Activated CD4-positive, alpha-beta T cell treated with anti-CD3 and anti-CD28 coated beads, Interleukin-2, amount 10 ng/mL, durations not matched to agents 7 days and 5 days (primary cell): ENCODE measurements at regions not wholly inside any gene's neighbourhood (a gene's known extent, or its start where the extent isn't known, plus 50 kb on each side); places are given as distances from the start of the nearest gene placed in this dataset.
"Not testable (repeated sequence)": the region's sequence is repeated elsewhere in the genome, so short reads cannot be mapped to it uniquely, and the experiment has no call there.

Experiments
- CTCF ChIA-PET: fragments of 350-600 bp; sonication (Branson Sonifier 250); formaldehyde crosslinking; loops from one replicate; lab custom pipeline; 2021; ENCODE audit warnings: antibody characterized with exemption; lab: Charles Lee
- POLR2A ChIA-PET: fragments of 350-600 bp; sonication (Branson Sonifier 250); formaldehyde crosslinking; loops from one replicate; lab custom pipeline; 2021; ENCODE audit warnings: antibody characterized with exemption; lab: Charles Lee
- DNase-seq: peaks from one replicate; pipeline ENCODE4 v3.0.0-alpha.2; 2020
- H3K27ac Mint-ChIP-seq: one replicate; pipeline ENCODE4 v1.8.0; 2021; ENCODE audit warnings: mild to moderate bottlenecking, moderate library complexity, mixed read lengths
- H3K27me3 Mint-ChIP-seq: one replicate; pipeline ENCODE4 v1.8.0; 2021; ENCODE audit warnings: mixed read lengths
- H3K36me3 Mint-ChIP-seq: one replicate; pipeline ENCODE4 v1.8.0; 2021; ENCODE audit warnings: low read depth, mixed read lengths
- H3K4me1 Mint-ChIP-seq: one replicate; pipeline ENCODE4 v1.8.0; 2021; ENCODE audit warnings: mixed read lengths
- H3K4me3 Mint-ChIP-seq: one replicate; pipeline ENCODE4 v1.8.0; 2021; ENCODE audit warnings: mild to moderate bottlenecking, moderate library complexity, mixed read lengths
- H3K9me3 Mint-ChIP-seq: one replicate; pipeline ENCODE4 v1.8.0; 2021; ENCODE audit warnings: mixed read lengths

DNA sequence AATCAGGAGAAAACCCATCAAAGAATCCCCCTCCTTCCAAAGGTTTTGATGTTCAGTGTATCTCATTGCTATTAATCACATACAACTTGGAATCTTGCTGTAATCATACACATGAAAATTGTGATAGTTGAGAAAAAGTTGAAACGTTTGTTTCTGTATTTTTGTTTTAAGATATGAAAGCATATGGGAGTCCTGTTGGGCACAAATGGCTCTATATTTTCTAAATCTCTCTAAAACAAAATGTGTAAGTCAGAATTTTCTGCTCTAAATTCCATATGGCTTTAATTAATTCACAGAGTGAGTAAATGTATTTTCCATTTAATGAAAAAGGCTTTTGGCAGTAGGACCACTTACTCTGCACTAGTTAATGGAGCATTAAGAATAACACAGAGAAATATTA lies 140.2 kb downstream of the MOSPD2 start:
- CTCF ChIA-PET: interaction anchor here (1.2 kb wide), 1 partner anchor 50 kb away, joined by 3 read pairs; no protein-coding TSS in a partner anchor
- H3K27ac Mint-ChIP-seq: no peak overlapping the region
- DNase-seq: no peak
- no peaks in the 10 kb centered on the region for H3K9me3 Mint-ChIP-seq
- no peaks in the 10 kb centered on the region for H3K27me3 Mint-ChIP-seq
- no peaks in the 10 kb centered on the region for H3K4me1 Mint-ChIP-seq
- no peak overlapping the region for H3K4me3 Mint-ChIP-seq
- POLR2A ChIA-PET: no interaction called here
- no peaks in the 10 kb centered on the region for H3K36me3 Mint-ChIP-seq

DNA sequence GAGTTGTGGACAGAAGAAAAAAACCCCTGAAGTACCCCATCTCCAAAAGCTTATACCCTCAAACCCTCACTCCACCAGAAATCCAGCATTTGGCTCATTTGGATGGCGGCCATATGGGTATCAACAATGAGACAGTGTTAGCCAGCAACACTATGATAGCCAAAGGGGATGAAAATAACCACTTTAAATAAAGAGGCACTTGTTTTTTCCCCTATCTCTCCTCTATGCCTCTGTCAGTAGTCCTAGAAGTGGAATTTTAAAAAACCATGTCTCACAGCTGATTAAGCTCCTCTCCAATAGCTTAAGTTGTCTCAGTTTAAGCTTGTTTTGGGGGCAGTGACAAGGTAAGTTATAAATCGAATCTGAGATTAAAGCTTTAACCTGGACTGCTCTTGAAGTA lies 124.0 kb downstream of the MOSPD2 start:
- Mint-ChIP-seq H3K36me3 (no peaks in the 10 kb centered on the region), H3K4me1 (no peaks in the 10 kb centered on the region), H3K27me3 (no peaks in the 10 kb centered on the region), H3K27ac (no peak overlapping the region), H3K9me3 (no peaks in the 10 kb centered on the region), H3K4me3 (no peak overlapping the region)
- ChIA-PET POLR2A (no interaction called here), CTCF (no interaction called here)
- DNase-seq: no peak

DNA sequence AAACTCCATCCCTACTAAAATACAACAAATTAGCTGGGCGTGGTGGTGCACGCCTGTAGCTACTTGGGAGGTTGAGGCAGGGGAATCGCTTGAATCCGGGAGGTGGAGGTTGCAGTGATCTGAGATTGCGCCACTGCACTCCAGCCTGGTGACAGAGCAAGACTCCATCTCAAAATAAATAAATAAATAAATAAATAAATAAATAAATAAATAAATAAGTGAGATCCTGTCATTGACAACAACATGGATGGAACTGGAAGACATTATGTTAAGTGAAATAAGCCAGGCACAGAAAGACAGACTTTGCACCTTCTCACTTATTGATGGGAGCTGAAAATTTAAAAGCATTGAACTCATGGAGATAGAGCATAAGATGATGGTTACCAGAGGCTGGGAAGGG lies 111.2 kb downstream of the MOSPD2 start:
- H3K4me1 Mint-ChIP-seq, DNase-seq, CTCF ChIA-PET, H3K9me3 Mint-ChIP-seq, H3K36me3 Mint-ChIP-seq, H3K27me3 Mint-ChIP-seq, H3K27ac Mint-ChIP-seq, H3K4me3 Mint-ChIP-seq, POLR2A ChIA-PET: not testable (repeated sequence)
